ENCODE measurements at regions not wholly inside any gene's neighbourhood (a gene's known extent, or its start where the extent isn't known, plus 50 kb on each side); places are given as distances from the start of the nearest gene placed in this dataset.

DNA sequence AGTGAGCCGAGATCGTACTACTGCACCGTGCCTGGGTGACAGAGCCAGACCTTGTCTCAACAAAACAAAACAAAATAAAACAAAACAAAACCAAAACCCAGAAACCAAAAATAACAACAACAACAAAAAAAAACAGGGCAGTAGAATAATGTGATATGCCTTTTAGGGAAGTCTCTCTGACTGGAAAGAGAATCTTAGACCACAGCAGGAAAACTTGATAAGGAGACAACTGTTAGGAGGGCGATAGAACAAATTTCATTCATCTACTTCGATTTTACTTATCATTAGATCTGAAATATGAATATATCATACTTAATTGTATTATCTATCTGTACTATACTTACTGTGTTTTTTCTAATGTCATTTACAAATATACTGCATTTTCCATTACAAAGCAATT is 109.0 kb upstream of the CNTNAP5 start:
- TF ChIP-seq EZH2 (IDR thresholded peaks at IDR 0.05; ENCODE audit: low read depth, unreplicated experiment) (no peak), POLR2AphosphoS5 (IDR thresholded peaks at IDR 0.05; ENCODE audit: low read depth) (no peak), ZNF331 (CRISPR knock-in tag; IDR thresholded peaks at IDR 0.05; ENCODE audit: low read depth) (no peak), JUNB (IDR thresholded peaks at IDR 0.05; ENCODE audit: unreplicated experiment) (no peak), EZH2phosphoT487 (IDR thresholded peaks at IDR 0.05; ENCODE audit: unreplicated experiment) (no peak)
- TF ChIP-seq, protein P1, sequence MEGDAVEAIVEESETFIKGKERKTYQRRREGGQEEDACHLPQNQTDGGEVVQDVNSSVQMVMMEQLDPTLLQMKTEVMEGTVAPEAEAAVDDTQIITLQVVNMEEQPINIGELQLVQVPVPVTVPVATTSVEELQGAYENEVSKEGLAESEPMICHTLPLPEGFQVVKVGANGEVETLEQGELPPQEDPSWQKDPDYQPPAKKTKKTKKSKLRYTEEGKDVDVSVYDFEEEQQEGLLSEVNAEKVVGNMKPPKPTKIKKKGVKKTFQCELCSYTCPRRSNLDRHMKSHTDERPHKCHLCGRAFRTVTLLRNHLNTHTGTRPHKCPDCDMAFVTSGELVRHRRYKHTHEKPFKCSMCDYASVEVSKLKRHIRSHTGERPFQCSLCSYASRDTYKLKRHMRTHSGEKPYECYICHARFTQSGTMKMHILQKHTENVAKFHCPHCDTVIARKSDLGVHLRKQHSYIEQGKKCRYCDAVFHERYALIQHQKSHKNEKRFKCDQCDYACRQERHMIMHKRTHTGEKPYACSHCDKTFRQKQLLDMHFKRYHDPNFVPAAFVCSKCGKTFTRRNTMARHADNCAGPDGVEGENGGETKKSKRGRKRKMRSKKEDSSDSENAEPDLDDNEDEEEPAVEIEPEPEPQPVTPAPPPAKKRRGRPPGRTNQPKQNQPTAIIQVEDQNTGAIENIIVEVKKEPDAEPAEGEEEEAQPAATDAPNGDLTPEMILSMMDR (conservative IDR thresholded peaks at IDR 0.05; ENCODE audit: low read depth in 2 of 2): no peak
- TF ChIP-seq, protein P2, sequence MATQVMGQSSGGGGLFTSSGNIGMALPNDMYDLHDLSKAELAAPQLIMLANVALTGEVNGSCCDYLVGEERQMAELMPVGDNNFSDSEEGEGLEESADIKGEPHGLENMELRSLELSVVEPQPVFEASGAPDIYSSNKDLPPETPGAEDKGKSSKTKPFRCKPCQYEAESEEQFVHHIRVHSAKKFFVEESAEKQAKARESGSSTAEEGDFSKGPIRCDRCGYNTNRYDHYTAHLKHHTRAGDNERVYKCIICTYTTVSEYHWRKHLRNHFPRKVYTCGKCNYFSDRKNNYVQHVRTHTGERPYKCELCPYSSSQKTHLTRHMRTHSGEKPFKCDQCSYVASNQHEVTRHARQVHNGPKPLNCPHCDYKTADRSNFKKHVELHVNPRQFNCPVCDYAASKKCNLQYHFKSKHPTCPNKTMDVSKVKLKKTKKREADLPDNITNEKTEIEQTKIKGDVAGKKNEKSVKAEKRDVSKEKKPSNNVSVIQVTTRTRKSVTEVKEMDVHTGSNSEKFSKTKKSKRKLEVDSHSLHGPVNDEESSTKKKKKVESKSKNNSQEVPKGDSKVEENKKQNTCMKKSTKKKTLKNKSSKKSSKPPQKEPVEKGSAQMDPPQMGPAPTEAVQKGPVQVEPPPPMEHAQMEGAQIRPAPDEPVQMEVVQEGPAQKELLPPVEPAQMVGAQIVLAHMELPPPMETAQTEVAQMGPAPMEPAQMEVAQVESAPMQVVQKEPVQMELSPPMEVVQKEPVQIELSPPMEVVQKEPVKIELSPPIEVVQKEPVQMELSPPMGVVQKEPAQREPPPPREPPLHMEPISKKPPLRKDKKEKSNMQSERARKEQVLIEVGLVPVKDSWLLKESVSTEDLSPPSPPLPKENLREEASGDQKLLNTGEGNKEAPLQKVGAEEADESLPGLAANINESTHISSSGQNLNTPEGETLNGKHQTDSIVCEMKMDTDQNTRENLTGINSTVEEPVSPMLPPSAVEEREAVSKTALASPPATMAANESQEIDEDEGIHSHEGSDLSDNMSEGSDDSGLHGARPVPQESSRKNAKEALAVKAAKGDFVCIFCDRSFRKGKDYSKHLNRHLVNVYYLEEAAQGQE (IDR thresholded peaks at IDR 0.05; ENCODE audit: unreplicated experiment): no peak

Measured in GM23338 (cell line).